ENCODE measurements at regions not wholly inside any gene's neighbourhood (a gene's known extent, or its start where the extent isn't known, plus 50 kb on each side); places are given as distances from the start of the nearest gene placed in this dataset.

DNA sequence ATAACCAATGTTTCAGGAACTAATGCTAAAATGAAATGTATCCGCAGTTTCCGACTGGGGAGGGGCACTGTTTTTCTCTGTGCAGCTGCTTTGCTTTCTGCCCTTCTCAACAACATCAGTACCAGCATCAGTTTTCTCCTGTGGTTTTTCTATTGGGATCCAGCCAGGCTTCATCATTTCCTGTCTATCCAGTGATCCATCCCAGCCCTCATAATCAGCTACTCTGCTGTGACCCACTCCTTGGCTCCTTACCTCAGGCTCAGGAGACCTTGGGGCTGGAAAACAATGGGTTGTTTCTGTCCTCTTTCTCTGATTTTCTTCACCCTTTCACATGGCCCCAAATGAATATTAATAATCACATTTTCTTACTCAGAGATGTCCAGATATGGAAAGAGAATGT is 222.2 kb upstream of the DKK2 start:
- H3K27ac ChIP-seq (ENCODE audit: low read depth in 1 of 2, low read length in 1 of 2), result no peak overlapping the region
- H3K4me1 ChIP-seq (ENCODE audit: control insufficient read depth in 2 of 2, insufficient read depth in 2 of 2, low read length in 2 of 2), result no peaks in the 10 kb centered on the region
- DNase-seq (ENCODE audit: low read depth in 6 of 9, low spot score in 9 of 9), result no peak
- WGBS, result 98% methylated on average over 2 of the region's 2 CpGs
- H3K36me3 ChIP-seq (ENCODE audit: control insufficient read depth in 2 of 2, insufficient read depth in 2 of 2, low read length in 1 of 2), result no peaks in the 10 kb centered on the region
- no peak overlapping the region for H3K4me3 ChIP-seq (ENCODE audit: low read length in 2 of 2)
- H3K27me3 ChIP-seq (ENCODE audit: control insufficient read depth in 2 of 2, insufficient read depth in 1 of 2, low read length in 1 of 2), result no peaks in the 10 kb centered on the region
- no peaks in the 10 kb centered on the region for H3K9me3 ChIP-seq (ENCODE audit: control insufficient read depth in 2 of 2, insufficient read depth in 1 of 2, low read length in 1 of 2)

GRCh38 chr4:107255596-107255995 is 219.5 kb upstream of the DKK2 start:
- Histone ChIP-seq H3K27ac (ENCODE audit: low read depth in 1 of 2, low read length in 1 of 2) (no peak overlapping the region), H3K27me3 (ENCODE audit: control insufficient read depth in 2 of 2, insufficient read depth in 1 of 2, low read length in 1 of 2) (no peaks in the 10 kb centered on the region), H3K9me3 (ENCODE audit: control insufficient read depth in 2 of 2, insufficient read depth in 1 of 2, low read length in 1 of 2) (no peaks in the 10 kb centered on the region), H3K36me3 (ENCODE audit: control insufficient read depth in 2 of 2, insufficient read depth in 2 of 2, low read length in 1 of 2) (no peaks in the 10 kb centered on the region), H3K4me3 (ENCODE audit: low read length in 2 of 2) (no peak overlapping the region), H3K4me1 (ENCODE audit: control insufficient read depth in 2 of 2, insufficient read depth in 2 of 2, low read length in 2 of 2) (no peaks in the 10 kb centered on the region)
- WGBS, result 98% methylated on average over 2 of the region's 2 CpGs
- DNase-seq (ENCODE audit: low read depth in 6 of 9, low spot score in 9 of 9), result no peak

DNA sequence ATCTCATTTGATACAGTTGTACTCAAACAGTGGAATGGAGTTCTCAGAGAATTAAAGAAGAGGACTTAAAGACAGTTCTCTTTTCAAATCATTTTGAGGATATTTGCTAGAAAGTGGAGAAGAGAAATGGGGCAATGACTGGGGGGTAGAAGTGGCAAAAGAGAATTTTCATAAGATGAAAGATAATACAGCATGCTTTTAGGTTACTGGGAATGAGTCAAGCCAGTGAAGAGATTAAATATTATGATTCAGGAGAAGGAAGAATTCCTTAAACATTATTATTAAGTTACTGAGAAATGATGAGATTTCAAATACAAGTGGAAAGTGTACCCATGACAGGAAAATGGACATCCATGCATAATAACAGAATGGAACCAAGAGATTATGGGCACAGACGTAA is 219.0 kb upstream of the DKK2 start:
- Histone ChIP-seq H3K4me1 (ENCODE audit: control insufficient read depth in 2 of 2, insufficient read depth in 2 of 2, low read length in 2 of 2) (no peaks in the 10 kb centered on the region), H3K27ac (ENCODE audit: low read depth in 1 of 2, low read length in 1 of 2) (no peak overlapping the region), H3K4me3 (ENCODE audit: low read length in 2 of 2) (no peak overlapping the region), H3K9me3 (ENCODE audit: control insufficient read depth in 2 of 2, insufficient read depth in 1 of 2, low read length in 1 of 2) (no peaks in the 10 kb centered on the region), H3K27me3 (ENCODE audit: control insufficient read depth in 2 of 2, insufficient read depth in 1 of 2, low read length in 1 of 2) (no peaks in the 10 kb centered on the region), H3K36me3 (ENCODE audit: control insufficient read depth in 2 of 2, insufficient read depth in 2 of 2, low read length in 1 of 2) (no peaks in the 10 kb centered on the region)
- DNase-seq (ENCODE audit: low read depth in 6 of 9, low spot score in 9 of 9), result no peak
- WGBS, result 93% methylated on average over 1 of the region's 1 CpG

- Histone ChIP-seq H3K4me1 (ENCODE audit: control insufficient read depth in 2 of 2, insufficient read depth in 2 of 2, low read length in 2 of 2) (no peaks in the 10 kb centered on the region), H3K36me3 (ENCODE audit: control insufficient read depth in 2 of 2, insufficient read depth in 2 of 2, low read length in 1 of 2) (no peaks in the 10 kb centered on the region), H3K4me3 (ENCODE audit: low read length in 2 of 2) (no peak overlapping the region), H3K27ac (ENCODE audit: low read depth in 1 of 2, low read length in 1 of 2) (no peak overlapping the region), H3K27me3 (ENCODE audit: control insufficient read depth in 2 of 2, insufficient read depth in 1 of 2, low read length in 1 of 2) (no peaks in the 10 kb centered on the region), H3K9me3 (ENCODE audit: control insufficient read depth in 2 of 2, insufficient read depth in 1 of 2, low read length in 1 of 2) (no peaks in the 10 kb centered on the region)
- 94% methylated on average over 3 of the region's 3 CpGs for WGBS
- no peak for DNase-seq (ENCODE audit: low read depth in 6 of 9, low spot score in 9 of 9)
Measured at GRCh38 chr4:107253579-107254068, 217.5 kb upstream of the DKK2 start.

DNA sequence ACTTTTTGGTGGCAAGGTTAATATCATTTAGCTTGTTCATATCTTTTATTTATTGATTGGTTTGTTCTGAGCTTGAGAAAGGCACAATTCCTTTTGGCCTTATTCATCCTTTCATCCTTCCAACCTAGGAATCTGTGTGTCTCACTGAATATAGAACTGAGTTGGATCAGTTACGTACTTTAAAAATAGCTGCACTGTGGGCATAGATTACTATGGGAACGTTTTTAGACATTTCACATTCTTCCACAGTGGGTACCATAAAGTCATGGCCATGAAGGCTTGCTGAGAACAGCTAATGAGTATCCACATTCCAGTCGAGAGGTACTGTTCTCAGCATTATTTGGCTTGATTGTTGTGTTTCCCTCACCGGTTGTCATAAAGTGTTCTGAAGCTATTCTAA is 217.0 kb upstream of the DKK2 start:
- DNase-seq (ENCODE audit: low read depth in 6 of 9, low spot score in 9 of 9), result no peak
- no peaks in the 10 kb centered on the region for H3K36me3 ChIP-seq (ENCODE audit: control insufficient read depth in 2 of 2, insufficient read depth in 2 of 2, low read length in 1 of 2)
- WGBS, result 86% methylated on average over 4 of the region's 4 CpGs

GRCh38 chr4:107252571-107252970 is 216.5 kb upstream of the DKK2 start:
- no peaks in the 10 kb centered on the region for H3K4me1 ChIP-seq (ENCODE audit: control insufficient read depth in 2 of 2, insufficient read depth in 2 of 2, low read length in 2 of 2)
- H3K4me3 ChIP-seq (ENCODE audit: low read length in 2 of 2), result no peak overlapping the region
- no peaks in the 10 kb centered on the region for H3K36me3 ChIP-seq (ENCODE audit: control insufficient read depth in 2 of 2, insufficient read depth in 2 of 2, low read length in 1 of 2)
- no peaks in the 10 kb centered on the region for H3K27me3 ChIP-seq (ENCODE audit: control insufficient read depth in 2 of 2, insufficient read depth in 1 of 2, low read length in 1 of 2)
- H3K9me3 ChIP-seq (ENCODE audit: control insufficient read depth in 2 of 2, insufficient read depth in 1 of 2, low read length in 1 of 2), result no peaks in the 10 kb centered on the region
- 94% methylated on average over 2 of the region's 2 CpGs for WGBS
- DNase-seq (ENCODE audit: low read depth in 6 of 9, low spot score in 9 of 9), result no peak
- H3K27ac ChIP-seq (ENCODE audit: low read depth in 1 of 2, low read length in 1 of 2), result no peak overlapping the region

More for the DNA sequence above, 217.0 kb upstream of the DKK2 start:
- no peaks in the 10 kb centered on the region for H3K27me3 ChIP-seq (ENCODE audit: control insufficient read depth in 2 of 2, insufficient read depth in 1 of 2, low read length in 1 of 2)
- no peak overlapping the region for H3K4me3 ChIP-seq (ENCODE audit: low read length in 2 of 2)
- H3K9me3 ChIP-seq (ENCODE audit: control insufficient read depth in 2 of 2, insufficient read depth in 1 of 2, low read length in 1 of 2), result no peaks in the 10 kb centered on the region
- no peak overlapping the region for H3K27ac ChIP-seq (ENCODE audit: low read depth in 1 of 2, low read length in 1 of 2)
- H3K4me1 ChIP-seq (ENCODE audit: control insufficient read depth in 2 of 2, insufficient read depth in 2 of 2, low read length in 2 of 2), result no peaks in the 10 kb centered on the region

GRCh38 chr4:107248571-107248970 is 212.5 kb upstream of the DKK2 start:
- Histone ChIP-seq H3K4me1 (ENCODE audit: control insufficient read depth in 2 of 2, insufficient read depth in 2 of 2, low read length in 2 of 2) (no peaks in the 10 kb centered on the region), H3K9me3 (ENCODE audit: control insufficient read depth in 2 of 2, insufficient read depth in 1 of 2, low read length in 1 of 2) (no peaks in the 10 kb centered on the region)
- WGBS, result 65% methylated on average over 3 of the region's 3 CpGs

DNA sequence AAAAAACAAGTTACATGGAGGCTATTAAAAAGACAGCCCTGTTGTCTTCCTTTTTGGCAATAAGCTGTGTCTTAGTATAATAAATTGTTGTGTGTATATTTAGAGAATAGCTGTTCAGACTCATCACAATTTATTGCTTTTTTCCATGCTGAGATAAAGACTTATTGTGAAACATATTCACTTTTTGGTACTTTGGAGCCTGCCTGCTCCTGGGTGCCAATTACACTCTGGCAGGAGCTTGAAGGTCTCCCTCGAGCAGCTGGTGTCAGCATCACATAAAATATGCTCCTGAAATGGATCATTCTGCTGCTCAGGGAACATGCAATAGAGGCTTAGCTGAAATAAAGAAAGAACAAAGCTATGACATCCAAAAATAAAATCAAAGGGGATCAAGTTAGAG is 211.6 kb upstream of the DKK2 start:
- Histone ChIP-seq H3K36me3 (ENCODE audit: control insufficient read depth in 2 of 2, insufficient read depth in 2 of 2, low read length in 1 of 2) (no peaks in the 10 kb centered on the region), H3K27ac (ENCODE audit: low read depth in 1 of 2, low read length in 1 of 2) (no peak overlapping the region), H3K27me3 (ENCODE audit: control insufficient read depth in 2 of 2, insufficient read depth in 1 of 2, low read length in 1 of 2) (no peaks in the 10 kb centered on the region), H3K4me1 (ENCODE audit: control insufficient read depth in 2 of 2, insufficient read depth in 2 of 2, low read length in 2 of 2) (no peaks in the 10 kb centered on the region), H3K9me3 (ENCODE audit: control insufficient read depth in 2 of 2, insufficient read depth in 1 of 2, low read length in 1 of 2) (no peaks in the 10 kb centered on the region), H3K4me3 (ENCODE audit: low read length in 2 of 2) (no peak overlapping the region)
- no peak for DNase-seq (ENCODE audit: low read depth in 6 of 9, low spot score in 9 of 9)
- WGBS, result 67% methylated on average over 1 of the region's 1 CpG

More at GRCh38 chr4:107248571-107248970, 212.5 kb upstream of the DKK2 start:
- Histone ChIP-seq H3K27ac (ENCODE audit: low read depth in 1 of 2, low read length in 1 of 2) (no peak overlapping the region), H3K27me3 (ENCODE audit: control insufficient read depth in 2 of 2, insufficient read depth in 1 of 2, low read length in 1 of 2) (no peaks in the 10 kb centered on the region), H3K4me3 (ENCODE audit: low read length in 2 of 2) (no peak overlapping the region), H3K36me3 (ENCODE audit: control insufficient read depth in 2 of 2, insufficient read depth in 2 of 2, low read length in 1 of 2) (no peaks in the 10 kb centered on the region)
- DNase-seq (ENCODE audit: low read depth in 6 of 9, low spot score in 9 of 9), result no peak

DNA sequence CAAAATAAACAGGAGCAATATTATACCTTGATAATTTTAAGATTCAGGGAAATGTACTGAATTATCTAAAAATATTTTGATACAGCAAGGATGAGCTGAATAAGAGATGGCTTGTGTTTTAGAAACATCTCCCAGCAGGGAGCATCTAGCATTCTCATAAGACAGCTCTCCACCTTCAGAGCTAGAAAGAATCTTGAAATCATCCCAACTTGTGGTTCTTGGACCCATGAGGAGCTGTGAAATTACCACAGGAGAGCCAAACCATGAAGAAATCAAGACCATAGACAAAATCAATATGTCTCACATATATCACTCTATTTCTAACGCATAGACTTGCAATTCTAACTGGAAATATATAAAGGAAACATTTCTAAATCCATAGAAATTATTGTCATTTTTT is 210.6 kb upstream of the DKK2 start:
- Histone ChIP-seq H3K27ac (ENCODE audit: low read depth in 1 of 2, low read length in 1 of 2) (no peak overlapping the region), H3K4me3 (ENCODE audit: low read length in 2 of 2) (no peak overlapping the region), H3K4me1 (ENCODE audit: control insufficient read depth in 2 of 2, insufficient read depth in 2 of 2, low read length in 2 of 2) (no peaks in the 10 kb centered on the region), H3K27me3 (ENCODE audit: control insufficient read depth in 2 of 2, insufficient read depth in 1 of 2, low read length in 1 of 2) (no peaks in the 10 kb centered on the region), H3K9me3 (ENCODE audit: control insufficient read depth in 2 of 2, insufficient read depth in 1 of 2, low read length in 1 of 2) (no peaks in the 10 kb centered on the region), H3K36me3 (ENCODE audit: control insufficient read depth in 2 of 2, insufficient read depth in 2 of 2, low read length in 1 of 2) (no peaks in the 10 kb centered on the region)
- DNase-seq (ENCODE audit: low read depth in 6 of 9, low spot score in 9 of 9), result no peak
- WGBS, result 97% methylated on average over 1 of the region's 1 CpG
